SK-N-MC (cell line): ENCODE measurements at regions not wholly inside any gene's neighbourhood (a gene's known extent, or its start where the extent isn't known, plus 50 kb on each side); places are given as distances from the start of the nearest gene placed in this dataset.

Source experiments
- EZH2 ChIP-seq: fragments of 200-600 bp; sonication (generic); IDR thresholded peaks from one replicate; pipeline ENCODE4 v1.6.1; 2017; ENCODE audit warnings: antibody characterized with exemption
- FOXP2 ChIP-seq: optimal IDR thresholded peaks from 2 replicates; pipeline ENCODE3; 2011; ENCODE audit warnings: mild to moderate bottlenecking, moderate library complexity; ENCODE audit not compliant: insufficient read depth; ENCODE audit errors: extremely low read length, control extremely low read depth

- no peak for TF ChIP-seq EZH2
- no peak for TF ChIP-seq FOXP2
Observed at GRCh38 chr1:105317976-105318375, 1568.3 kb downstream of the AMY1C start.
